WI38 (cell line): ENCODE measurements at regions not wholly inside any gene's neighbourhood (a gene's known extent, or its start where the extent isn't known, plus 50 kb on each side); places are given as distances from the start of the nearest gene placed in this dataset.

Experiments used
- H3K4me3 ChIP-seq: 2 replicates; pipeline ENCODE4 v1.5.1; 2011; ENCODE audit warnings: low read depth, mild to moderate bottlenecking, control low read depth, low read length
- TF ChIP-seq, protein P1 (sequence below): IDR thresholded peaks from 2 replicates; pipeline ENCODE4 v1.5.1; 2012; ENCODE audit warnings: low read depth, mild to moderate bottlenecking, control low read depth, low read length

GRCh38 chr17:34167354-34167753, 87.7 kb upstream of the CCL2 start:
- TF ChIP-seq, protein P1, sequence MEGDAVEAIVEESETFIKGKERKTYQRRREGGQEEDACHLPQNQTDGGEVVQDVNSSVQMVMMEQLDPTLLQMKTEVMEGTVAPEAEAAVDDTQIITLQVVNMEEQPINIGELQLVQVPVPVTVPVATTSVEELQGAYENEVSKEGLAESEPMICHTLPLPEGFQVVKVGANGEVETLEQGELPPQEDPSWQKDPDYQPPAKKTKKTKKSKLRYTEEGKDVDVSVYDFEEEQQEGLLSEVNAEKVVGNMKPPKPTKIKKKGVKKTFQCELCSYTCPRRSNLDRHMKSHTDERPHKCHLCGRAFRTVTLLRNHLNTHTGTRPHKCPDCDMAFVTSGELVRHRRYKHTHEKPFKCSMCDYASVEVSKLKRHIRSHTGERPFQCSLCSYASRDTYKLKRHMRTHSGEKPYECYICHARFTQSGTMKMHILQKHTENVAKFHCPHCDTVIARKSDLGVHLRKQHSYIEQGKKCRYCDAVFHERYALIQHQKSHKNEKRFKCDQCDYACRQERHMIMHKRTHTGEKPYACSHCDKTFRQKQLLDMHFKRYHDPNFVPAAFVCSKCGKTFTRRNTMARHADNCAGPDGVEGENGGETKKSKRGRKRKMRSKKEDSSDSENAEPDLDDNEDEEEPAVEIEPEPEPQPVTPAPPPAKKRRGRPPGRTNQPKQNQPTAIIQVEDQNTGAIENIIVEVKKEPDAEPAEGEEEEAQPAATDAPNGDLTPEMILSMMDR, result no peak
- no peak overlapping the region for H3K4me3 ChIP-seq

GRCh38 chr17:34168989-34169388, 86.1 kb upstream of the CCL2 start:
- no peak overlapping the region for H3K4me3 ChIP-seq
- TF ChIP-seq, protein P1, result no peak

DNA sequence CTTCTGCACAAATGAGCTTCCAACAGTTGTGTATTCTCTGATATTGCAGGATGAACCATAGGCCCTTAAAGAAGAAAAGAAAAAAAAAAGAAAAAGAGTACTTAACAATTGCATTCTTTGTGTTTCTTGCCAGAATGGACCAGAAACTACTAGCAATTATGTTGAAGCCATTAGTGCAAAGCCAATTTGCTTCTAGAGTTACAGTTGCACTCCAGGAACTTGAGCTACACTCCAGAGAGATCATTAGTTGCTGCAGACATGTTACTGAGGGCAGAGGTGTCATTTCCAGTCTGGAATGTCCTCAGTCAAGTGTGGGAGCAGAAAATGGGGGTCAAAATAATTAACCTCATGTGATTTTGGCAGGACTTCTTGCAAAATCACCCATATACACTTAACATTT, 85.6 kb upstream of the CCL2 start:
- TF ChIP-seq, protein P1, result no peak
- H3K4me3 ChIP-seq, result no peak overlapping the region

DNA sequence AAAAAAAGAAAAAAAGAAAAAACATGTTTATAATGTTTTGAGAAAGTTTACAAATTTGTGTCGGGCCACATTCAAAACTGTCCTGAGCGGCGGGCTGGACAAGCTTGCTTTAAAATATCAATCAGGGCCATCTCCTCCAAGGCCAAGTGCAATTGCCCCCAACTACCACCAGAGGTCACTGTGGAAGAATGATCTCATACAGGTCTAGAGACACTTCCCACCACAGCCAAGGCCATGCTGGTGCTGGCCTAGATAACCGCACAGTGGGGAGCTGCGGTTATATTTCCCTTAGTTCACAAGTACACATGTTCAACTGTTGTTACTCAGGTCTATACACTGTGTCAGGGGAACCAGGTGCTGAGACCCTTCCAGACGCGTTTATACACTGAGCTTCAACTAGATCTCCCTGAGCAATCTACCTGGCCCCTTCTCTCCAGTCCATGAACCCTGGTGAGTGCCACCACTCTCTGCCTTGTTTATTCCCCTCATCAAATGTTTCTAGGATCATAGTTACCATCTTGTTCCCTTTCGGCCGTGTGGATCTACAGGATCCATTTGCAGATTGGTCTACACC, 83.8 kb upstream of the CCL2 start:
- TF ChIP-seq, protein P1, result peak; percentile 88

DNA sequence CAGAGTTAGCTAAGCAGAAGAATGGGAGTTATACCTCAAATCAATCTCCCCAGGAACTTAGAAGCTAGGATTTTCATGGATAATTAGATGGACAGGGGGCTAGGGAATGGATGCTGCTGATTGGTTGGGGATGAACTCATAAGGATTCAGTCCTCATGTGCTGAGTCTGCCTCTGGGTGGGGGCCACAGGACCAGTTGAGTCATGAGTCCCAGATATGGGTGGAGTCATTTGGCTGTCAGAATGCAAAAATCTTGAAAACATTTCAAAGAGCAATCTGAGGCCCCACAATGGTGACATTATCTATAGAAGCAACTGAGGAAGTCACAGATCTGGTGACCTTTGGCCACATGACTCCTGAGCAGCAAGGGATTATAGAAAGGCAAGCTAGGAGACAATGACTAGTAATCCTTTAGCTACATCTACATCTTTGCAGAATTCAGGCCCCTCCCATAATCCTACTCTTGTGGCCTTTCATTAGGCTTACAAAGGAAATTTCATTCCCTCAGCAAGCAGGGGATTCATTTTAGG, 82.6 kb upstream of the CCL2 start:
- H3K4me3 ChIP-seq, result no peak overlapping the region
- TF ChIP-seq, protein P1, result no peak

More for the DNA sequence above, 83.8 kb upstream of the CCL2 start:
- H3K4me3 ChIP-seq, result no peak overlapping the region

DNA sequence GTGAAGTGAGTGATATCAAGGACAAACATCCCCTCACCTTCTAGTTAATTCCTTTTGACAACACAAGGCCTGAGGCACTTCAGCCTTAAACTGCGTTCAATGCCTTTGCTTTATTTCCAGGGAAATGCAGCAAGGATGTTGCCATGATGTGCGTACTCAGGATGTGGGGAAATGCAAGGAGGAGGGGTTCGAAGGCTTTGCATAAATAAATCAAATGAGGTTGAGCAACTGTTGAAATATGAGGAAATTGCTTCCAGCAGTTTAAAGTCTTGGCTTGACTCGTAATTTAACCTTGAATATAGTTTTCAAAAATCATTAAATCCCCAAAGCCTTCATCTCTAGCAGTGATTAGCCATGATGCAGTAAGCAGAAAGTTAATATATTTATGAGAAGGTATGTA, 81.8 kb upstream of the CCL2 start:
- H3K4me3 ChIP-seq, result no peak overlapping the region
- TF ChIP-seq, protein P1, result no peak

DNA sequence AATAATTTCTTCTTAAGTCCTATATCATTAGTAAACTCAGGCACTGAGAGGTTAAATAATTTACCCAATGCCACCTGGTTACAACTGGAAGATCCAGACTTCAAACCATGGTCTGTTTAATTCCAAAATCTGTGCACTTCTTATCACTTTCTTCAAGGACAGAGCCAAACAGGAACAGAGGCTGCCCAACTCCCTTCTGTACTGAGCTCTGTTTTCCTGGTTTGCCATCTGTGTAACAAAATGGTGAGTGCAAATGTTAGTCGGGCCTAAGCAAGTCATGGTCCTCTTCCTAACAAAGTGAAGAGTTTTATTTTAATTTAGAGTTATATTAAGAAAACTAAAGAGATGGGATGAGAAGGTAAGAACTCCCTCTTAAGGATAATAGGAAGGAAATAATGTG, 80.6 kb upstream of the CCL2 start:
- TF ChIP-seq, protein P1, result no peak
- H3K4me3 ChIP-seq, result no peak overlapping the region
